SKM-1 treated with dmso at 0.1 percent for 144 hours (cell line): ENCODE measurements at regions not wholly inside any gene's neighbourhood (a gene's known extent, or its start where the extent isn't known, plus 50 kb on each side); places are given as distances from the start of the nearest gene placed in this dataset.

Experiments
- DNase-seq: peaks from one replicate; lab custom pipeline; 2025; ENCODE audit not compliant: unreplicated experiment; lab: John Stamatoyannopoulos, UW

DNA sequence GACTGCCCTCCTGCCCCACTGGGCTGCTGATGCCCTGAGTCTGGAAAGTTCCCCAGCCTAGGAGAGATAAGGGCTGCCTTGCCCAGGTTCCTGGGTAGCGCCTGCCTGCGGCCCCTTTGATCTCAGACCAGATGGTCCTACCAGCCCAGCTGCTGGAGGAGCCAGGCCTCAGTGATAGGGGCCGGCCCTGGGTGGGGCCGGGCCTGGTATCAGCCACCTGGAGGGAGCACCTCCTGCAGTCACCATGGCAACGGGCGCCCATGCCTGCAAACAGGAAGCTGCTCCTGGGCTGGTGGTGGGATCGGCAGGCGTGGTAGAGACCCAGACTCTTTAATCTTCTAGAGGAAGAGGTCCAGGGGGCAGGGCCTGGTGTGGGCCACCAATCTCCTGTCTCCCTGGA, 119.7 kb upstream of the WNT4 start:
- no peak for DNase-seq

DNA sequence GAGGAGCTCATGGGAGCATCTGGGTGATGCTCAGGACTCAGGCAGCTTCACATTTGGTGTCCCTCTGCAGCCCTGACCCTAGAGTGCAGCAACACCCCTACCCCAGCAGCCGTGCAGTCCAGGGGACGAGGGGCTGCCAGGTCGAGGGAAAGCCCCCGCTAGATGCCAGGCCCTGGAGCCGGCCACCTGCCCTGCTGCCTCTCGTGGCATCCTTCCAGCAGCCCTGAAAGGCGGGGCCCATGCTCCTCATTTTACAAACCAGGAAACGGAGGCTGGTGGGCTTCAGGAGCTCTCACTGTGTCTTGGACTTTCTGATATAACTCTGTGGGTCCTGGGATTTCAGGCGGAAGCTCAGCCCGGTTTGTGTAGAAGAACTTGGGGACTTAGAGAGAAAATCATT, 120.5 kb upstream of the WNT4 start:
- DNase-seq: no peak

- DNase-seq: no peak
Measured at GRCh38 chr1:22264464-22265341, 121.8 kb upstream of the WNT4 start.

- no peak for DNase-seq
Measured at GRCh38 chr1:22266141-22266540, 123.2 kb upstream of the WNT4 start.

DNA sequence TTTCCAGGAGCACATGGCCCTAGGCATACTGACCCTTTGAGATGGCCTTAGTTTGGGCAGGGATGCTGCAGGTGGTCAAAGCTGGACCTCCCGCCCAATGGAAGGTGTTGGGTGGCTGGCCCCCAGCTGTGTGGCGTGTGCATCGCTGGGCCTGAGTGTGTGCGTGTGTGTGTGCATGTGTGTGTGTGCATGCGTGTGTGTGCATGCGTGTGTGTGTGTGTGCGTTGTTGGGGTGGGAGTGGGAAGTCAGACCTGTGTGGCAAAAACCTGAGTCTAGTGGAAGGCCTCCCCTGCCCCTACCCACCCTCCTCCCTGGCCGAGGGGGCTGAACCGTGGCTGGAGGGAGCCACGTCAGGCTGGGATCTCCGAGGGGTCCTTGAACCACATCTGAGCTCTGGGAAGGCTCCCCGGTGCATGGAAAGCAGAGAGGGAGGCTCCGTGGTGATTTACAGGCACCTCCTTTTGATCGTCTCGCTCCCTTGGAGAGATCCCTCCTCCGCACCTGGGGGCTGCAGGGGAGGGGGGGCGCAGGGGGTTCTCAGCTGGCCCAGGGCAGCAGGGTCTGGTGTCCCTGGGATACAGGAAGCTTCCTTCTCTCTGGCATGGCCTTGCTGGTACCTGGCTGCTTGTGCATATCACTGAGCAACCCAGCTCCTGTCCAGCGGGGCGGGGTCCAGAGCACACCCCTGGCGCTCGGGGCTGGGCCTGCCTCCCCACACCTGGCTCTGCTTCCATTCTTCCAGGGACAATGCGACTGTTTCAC, 124.7 kb upstream of the WNT4 start:
- DNase-seq: no peak

GRCh38 chr1:22268327-22268726, 125.4 kb upstream of the WNT4 start:
- no peak for DNase-seq

DNA sequence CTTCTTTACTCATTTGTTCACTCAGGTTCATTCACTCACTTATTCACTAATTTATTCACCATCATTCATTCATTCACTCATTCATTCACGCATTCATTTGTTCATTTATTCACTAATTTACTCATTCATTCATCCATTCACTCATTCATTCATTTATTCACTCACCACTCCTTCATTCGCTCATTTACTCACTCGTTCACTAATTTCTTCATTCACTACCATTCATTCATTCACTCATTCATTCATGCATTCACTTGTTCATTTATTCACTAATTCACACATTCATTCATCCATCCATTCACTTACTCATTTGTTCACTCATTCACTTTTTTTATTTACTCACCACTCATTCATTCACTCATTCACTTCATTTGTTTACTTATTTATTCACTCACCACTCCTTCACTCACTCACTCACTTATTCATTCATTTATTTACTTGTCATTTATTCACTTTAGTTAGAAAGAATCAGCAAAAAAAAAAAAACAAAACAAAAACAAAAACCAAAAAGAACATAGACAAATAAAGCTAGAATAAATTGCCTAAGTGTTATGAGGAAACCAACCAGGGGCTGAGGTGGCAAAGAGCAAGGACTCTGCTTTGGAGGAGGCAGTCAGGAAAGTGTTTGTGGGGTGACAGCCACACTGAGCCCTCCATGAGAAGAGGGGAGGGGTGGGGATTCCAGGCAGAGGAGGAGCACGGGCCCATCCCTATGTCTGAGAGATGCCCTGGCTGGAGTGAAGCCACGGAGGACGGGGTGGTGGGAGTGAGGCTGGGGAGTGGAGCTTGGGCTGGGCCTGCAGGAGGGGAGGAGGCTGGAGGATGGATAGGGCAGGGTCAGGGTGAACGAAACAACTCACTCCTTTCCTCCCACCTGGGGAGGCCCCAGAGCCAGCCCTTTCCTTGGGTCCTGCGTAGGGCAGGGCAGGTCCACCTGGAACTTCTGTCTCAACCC, 129.2 kb upstream of the WNT4 start:
- DNase-seq: no peak

- DNase-seq: no peak
Measured at GRCh38 chr1:22273686-22274681, 131.1 kb upstream of the WNT4 start.

DNA sequence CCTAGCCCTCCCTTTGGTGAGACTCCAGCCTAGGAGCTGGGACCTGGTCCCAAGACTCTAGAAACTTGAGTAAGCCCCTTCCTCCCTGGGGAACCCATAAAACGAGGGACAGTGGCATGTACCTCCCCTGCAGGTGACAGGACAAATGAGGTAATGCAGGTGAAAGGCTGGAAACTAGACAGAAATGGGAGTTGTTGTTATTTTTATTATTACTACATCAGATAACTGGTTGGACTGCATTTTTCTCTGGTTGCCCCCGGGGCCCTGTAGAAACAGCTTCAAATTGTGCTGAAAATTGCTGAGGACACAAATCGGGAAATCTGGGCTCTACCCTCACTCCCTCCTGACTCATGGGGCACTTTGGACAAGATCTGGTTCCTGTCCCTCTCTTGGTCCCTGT, 132.3 kb upstream of the WNT4 start:
- DNase-seq: no peak

- DNase-seq: peak; percentile 3
Measured at GRCh38 chr1:22275626-22276395, 132.9 kb upstream of the WNT4 start.

DNA sequence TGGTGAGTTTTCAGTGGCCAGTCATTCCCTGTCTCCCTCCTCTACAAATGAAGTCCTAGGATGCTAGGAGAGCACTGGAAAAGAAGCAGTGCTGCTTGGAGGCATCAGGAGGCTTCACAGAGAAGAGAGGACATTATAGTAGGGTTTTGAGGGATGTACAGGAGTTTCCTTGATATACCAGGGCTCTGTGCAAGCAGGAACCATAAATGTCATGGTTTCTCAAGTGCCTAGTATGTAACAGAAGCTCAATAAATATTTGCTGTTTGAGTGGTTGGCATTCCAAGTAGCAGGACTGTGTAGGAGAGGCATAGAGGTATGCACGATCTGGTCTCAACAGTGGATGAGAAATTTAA, 133.5 kb upstream of the WNT4 start:
- DNase-seq: no peak

DNA sequence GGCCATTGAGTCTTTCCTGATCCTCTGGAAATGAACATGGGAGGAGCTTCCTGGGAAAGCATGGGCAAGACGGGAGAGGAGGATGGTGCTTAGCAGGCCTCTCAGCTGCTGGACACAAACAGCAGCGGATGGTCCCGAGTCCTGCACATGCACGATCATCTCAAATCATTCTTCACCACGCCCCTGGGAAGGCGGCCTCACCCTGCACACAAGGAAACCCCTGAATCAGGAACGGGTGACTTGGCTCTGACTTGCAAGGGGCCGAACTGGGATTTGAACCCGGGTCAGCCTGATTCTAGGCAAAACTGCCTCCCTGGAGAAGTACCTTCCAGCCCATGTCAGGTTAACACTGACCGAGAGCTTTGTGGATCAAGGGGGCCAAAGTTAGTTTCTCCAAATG, 134.8 kb upstream of the WNT4 start:
- DNase-seq: no peak

- no peak for DNase-seq
Measured at GRCh38 chr1:22279735-22280134, 136.8 kb upstream of the WNT4 start.

- no peak for DNase-seq
Measured at GRCh38 chr1:22280526-22280925, 137.6 kb upstream of the WNT4 start.

GRCh38 chr1:22281521-22282363, 138.8 kb upstream of the WNT4 start:
- DNase-seq: no peak

DNA sequence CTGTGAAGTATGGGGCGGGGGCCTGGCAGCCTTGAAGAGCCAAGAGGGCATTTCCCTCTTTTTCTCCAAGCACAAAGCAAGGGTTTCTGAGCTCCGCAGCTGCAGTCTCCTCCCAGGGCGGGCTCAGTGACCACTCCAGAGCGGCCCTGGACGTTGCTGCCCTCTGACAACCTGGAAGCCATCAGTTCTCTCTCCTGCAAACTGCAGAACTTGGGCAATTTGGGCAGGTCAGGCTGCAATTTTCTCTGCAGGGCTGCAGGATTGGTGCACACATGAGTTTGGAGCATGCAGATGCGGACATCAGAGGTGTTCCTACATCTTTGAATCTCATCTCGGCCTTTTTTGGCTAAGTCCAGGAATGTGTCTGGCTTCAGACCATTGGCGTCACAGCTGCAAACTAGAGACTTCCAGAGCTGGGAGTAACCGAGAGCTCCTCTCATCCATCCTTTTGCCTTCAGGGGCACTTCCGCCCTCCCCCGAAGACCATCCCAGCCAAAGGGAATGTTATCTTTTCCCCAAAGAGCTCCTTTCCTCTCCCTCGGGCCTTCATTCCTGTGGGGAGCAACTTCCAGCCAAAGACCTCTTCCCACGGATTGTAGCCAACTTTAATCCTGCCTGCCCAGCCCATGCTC, 139.6 kb upstream of the WNT4 start:
- DNase-seq: no peak

- DNase-seq: no peak
Measured at GRCh38 chr1:22283596-22283995, 140.7 kb upstream of the WNT4 start.

DNA sequence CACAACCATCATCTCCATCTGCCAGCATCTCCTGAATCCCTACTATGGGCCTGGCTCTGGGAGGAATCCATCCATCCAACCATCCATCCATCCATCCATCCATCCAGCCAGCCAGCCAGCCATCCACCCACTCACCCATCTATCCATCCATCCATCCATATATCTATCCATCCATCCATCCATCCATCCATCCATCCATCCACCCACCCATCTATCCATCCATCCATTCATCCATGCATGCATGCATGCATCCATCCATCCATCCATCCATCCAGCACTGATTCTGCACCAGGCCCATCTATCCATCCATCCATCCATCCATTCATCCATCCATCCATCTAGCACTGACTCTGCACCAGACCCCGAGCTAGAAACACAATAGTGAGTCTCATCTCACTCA, 141.3 kb upstream of the WNT4 start:
- DNase-seq: no peak
